Cerebellar nuclear complex (tissue), 1 donor: ENCODE measurements at regions not wholly inside any gene's neighbourhood (a gene's known extent, or its start where the extent isn't known, plus 50 kb on each side); places are given as distances from the start of the nearest gene placed in this dataset.
"Not testable (repeated sequence)": the region's sequence is repeated elsewhere in the genome, so short reads cannot be mapped to it uniquely, and the experiment has no call there.

Source experiments
- DNase-seq, 2 experiments: peaks; one replicate each; lab custom pipeline; 2025; lab: John Stamatoyannopoulos, UW

DNA sequence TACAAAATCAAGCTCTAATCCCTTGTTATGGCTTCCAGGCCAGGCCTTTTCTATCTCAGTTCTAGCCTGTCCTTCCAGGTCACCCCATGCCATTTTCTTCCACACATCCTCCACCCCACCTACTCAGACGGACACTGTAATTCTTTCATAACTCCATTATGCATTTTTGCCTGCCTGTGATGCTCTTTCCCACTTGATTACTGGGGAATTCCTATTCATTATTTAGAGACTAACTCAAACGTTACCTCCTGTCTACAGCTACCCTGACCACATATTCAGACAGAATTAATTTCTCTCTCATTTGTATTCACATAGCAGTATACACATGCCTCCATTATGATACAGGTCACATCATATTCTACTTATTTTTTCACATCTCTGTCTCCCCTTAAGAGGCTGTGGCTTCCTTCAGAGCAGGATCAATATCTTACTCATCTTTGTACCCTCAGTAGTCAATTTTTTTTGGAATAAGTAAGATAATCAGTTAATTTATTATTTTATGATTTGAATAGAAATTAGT, 156.5 kb upstream of the ZC3H12C start:
- DNase-seq, result no peak

DNA sequence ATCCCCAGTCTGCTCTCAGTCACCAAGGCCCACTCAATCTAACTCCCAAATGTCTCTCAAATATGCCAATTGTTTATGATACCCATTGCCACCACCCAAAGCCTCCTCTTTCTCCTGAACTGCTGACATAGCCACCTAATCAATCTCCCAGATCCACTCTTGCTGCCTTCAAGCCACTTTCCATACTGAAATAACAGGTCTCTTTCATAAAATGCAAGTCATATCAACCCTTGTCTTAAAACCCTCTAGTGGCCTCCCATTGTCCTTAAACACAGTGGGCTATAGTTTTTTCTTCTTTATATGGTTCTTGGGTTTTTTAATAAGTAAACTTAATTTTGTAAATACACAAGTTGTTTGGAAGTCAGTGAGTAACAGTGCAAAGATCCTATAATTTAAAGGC, 155.2 kb upstream of the ZC3H12C start:
- DNase-seq, result no peak

DNA sequence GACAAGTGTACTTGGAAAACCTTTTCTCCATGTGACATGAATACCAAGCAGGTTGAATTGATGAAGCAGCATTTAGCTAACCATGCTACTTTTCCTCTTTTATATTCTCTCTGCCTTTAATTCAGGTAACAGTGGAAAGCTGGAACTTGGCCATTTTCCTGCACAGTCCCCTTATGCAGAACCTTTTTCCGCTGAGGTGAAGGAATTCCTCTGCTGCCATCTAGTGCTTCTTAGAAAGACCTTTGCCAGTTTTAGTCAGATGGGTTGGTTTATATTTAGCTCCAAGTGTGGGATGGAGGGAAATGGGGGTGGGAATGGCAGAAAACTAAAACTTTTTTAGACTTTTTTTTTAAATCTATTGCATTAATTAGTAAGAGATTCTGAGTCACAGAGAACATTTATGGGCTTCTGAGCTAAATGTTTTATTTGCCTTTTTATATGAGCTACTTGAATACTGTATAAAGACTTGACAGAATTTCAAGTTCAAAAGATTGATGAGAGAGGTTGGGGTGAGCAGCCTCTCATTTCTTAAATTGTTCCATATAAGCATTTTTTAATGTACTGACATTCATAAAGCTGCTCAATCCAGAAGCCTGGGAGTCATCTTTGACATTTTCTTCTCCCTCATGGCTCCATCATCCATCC, 153.9 kb upstream of the ZC3H12C start:
- peak in 1 of 2 experiments; percentile 9 for DNase-seq

DNA sequence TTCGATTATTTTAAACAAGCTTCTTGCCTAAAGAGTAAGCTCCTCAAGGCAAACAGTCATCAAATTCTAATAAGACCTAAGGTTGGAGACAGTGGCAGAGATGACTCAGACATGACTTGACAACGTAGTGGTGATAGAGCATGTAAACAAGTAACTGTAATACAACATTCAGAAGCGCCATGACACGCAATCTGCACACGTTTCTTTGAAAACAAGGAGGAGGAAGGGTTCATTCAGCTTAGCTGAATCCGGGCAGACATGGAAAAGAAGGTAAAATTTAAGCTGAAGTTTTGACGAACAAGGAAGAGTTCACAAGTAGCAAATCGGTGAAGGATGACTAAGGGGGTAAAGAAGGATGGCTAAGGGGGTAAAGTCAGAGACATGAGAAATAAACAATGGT, 152.4 kb upstream of the ZC3H12C start:
- no peak for DNase-seq

DNA sequence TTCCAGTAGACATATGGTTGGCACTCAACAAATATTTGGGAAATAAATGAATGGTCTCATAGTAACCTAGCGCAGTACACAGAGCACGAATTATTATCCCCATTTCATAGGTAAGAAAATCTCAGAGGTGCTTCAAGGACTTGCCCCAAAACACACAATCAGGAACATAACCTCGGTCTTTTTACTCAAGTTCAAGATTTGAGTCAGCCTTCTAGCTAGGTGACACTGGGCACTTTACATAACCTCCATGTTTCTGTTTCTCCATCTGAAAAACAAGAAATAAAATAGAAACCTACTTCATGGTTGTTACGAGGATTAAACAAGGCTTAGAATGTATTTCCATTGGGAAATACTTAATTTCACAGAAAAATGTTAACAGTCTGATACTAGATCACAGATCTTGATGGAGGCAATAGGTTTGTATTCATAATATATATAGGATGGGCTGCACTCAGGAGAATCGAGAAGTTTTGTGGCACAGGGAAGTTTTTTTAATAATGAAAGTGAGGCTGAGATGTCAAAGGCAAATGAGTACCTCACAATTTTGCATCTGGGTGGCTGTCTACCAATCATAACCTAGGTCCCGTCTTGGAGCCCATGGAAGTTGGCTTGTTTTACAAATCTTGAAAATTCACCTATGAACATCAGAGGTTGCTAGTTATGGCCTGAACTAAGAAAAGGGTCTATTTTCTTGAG, 147.4 kb upstream of the ZC3H12C start:
- no peak for DNase-seq

DNA sequence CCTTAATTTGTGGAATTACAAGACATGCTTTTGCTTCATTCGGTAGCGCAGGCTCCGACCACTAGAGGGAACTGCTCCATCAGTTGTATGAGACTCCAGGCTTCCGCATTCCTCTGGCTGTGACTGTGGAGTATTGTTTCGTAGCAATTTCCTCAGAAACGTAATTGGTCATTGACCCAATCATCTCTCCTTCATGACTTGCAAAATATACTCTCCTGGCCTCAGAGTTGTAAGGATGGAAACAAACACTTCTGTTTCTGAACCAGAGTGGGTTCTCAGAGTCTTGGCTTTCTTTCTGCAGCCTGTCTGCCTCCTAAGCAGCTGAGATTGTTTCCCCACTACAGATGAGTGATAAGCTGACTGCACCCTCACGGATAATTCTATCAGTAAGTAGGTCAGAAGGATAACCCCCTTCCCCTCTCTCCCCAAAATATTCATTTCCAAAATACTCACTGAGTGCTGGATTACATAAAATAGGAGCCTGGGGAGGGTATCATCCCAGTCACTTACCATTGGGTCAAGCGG, 146.8 kb upstream of the ZC3H12C start:
- DNase-seq, result no peak

DNA sequence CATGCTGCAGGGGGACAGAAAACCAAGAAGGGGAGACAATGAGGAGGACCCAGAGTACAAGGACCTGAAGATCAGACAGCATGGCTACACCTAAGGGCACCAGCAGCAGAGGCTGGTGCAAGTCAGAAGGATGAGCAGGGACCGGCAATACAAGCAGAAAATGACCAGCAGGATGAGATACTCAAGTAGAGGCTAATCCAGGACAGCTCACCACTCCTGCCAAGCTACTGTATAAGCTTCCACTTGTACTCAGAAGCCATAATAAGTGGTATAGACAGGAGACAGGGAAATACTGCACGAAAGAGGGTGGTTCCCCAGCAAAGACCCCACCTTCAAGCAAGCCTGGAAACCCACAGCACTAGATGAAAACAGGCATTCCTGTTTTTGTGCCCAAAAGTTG, 138.7 kb upstream of the ZC3H12C start:
- no peak for DNase-seq

DNA sequence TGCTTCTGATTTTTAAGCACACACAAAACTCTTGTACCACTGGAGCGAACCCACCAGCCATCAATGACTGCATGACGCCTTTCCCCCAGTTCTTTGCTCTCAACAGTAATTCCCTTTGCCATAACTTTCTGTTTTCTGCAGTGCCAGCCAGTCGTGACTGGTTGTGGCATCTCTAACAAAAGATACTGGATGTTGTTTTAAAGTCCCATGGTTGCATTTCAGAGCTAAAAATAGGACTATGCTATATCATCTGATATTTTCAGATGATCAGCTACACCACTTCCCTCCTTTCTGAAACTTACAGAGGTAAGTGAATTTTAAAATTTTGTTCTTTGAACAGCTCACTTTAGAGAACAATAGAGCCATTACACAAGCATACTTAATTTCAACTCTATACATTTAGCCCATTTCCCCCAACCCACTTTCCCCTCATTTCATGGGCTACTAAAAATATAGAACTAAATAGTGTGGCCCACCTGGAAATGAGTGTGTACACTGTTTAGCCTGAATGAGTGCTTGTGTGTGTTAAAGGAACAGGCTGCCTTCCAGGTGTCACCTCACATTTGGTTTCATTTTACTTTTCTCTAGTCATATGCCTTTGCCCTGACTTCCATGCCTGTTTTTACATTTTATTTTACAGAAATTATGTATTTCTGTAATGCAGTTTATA, 136.9 kb upstream of the ZC3H12C start:
- no peak for DNase-seq

DNA sequence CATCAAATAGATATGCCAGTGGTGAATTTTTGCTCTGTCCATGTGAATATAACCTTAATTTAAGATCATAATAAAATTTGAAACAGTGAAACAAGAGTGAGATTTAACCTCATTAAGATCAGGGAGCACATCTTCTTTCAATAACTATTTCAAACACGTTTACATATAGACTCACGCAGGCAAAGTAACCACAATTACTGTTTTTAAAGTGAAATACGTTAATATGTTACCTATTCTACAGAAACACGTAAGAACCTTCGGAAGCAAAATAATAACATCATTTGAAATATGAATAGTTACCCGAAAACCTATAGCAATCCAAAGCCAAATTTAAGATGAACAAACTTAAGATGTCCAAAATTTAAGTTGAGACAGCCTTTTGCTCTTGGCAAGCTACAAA, 136.2 kb upstream of the ZC3H12C start:
- DNase-seq, result no peak

DNA sequence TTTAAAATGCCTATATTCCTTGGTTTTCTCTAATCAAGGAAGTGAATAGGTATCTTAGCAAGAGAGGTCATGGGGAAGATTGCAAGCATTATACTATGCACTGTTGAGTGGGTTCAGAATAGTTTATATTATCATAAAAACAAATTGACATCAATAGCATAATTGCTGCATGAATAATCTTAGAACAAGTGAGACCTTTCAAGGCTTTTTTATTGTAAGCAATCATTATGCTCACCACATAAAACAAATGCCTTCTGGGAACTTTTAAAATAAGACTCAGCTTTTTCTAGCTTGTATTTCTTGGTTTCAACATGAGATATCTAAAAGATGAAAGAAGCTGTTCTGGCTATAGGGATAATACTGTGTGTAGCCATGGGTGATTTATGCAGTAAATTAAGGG, 135.6 kb upstream of the ZC3H12C start:
- DNase-seq, result no peak

DNA sequence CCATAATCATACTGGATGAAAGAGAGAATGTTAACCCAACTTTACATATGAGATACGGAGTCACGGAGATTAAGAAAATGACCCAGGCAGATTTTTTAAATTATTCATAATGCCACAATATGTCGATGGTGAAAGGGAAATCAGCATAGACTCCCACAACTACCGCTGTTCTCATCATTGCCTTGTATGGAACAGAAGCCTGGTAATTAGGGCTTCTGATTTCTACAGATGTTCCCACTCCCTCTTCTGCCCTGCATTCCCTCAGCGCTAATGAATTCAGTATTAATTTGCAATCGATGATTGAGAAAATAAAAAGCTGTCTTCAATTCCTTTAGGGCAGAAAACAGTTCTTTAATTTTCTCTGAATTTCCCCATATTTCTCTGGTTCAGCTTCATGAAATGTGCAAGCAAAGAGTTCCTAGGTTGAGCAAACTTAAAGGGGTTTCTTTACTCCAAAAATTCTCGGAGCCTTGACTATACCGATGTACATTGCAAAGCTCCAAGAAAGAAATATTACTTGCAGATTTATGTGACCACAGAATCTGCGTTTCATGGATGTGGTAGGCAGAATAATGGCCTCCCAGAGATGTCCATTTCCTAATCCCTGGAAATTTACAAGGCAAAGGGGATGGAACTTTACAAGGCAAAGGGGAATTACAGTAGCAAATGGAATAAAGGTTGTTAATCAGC, 134.9 kb upstream of the ZC3H12C start:
- DNase-seq, result no peak

DNA sequence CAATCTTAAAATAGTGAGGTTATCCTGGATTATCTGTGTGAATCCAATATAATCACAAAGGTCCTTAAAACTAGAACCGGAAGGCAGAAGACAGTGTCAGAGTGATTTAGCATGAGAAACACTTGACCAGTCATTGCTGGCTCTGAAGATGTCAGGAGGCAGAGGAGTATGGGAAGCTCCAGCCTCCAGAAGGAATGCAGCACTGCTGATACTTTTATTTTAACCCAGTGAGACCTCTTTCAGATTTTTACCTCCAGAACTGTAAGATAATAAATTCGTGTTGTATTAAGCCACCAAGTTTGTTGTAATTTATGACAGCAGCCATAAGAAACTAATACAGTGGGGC, 134.4 kb upstream of the ZC3H12C start:
- no peak for DNase-seq

DNA sequence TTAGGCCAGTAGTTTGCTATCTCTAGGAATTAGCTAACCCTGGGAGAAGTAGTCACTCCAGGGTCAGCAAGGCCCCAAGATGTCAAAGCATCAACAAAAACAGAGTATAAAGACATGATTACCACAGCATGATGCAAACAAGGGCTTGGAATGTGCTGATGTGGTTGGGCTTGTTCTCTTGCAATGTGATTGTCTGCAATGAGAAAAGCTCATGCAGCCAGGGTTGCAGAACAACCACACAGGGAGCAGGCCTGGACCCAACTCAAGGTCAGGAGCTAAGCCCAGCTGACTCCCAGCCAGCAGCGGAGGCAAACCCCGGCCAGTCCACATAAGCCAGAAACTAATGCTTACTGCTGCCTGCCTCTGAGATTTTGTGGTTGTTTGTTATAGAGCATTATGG, 132.4 kb upstream of the ZC3H12C start:
- no peak for DNase-seq

DNA sequence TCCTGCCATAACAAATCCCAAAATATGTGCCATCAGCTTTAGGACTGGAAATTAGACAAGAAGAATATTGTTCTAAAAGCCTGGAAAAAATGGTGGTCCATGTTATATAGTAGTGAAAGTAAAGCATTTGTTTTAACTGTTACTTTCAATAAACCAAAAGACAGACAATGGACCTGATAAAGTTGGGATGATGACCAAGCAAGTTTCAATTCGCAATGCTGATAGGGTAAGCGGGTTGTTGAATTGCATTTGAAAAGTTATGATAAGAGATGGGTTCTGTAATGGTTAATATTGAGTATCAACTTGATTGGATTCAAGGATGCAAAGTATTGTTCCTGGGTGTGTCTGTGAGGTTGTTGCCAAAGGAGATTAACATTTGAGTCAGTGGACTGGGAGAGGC, 131.9 kb upstream of the ZC3H12C start:
- no peak for DNase-seq

DNA sequence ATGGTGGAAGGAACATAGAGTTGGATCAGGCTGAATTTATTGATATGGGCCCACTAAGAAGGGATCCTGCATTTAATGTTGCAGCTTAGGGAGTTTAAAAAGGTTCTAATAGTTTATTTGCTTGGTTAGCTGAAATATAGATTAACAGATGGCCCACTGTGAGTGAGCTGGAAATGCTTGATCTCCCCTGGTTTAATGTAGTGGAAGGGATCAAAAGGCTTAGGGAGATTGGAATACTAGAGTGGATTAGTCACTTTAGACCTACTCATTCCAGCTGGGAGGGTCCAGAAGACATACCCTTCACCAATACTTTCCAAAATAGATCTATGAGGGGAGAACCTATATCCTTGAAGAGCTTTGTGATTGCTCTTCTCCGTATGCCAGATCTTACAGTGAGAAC, 130.1 kb upstream of the ZC3H12C start:
- DNase-seq, result no peak

DNA sequence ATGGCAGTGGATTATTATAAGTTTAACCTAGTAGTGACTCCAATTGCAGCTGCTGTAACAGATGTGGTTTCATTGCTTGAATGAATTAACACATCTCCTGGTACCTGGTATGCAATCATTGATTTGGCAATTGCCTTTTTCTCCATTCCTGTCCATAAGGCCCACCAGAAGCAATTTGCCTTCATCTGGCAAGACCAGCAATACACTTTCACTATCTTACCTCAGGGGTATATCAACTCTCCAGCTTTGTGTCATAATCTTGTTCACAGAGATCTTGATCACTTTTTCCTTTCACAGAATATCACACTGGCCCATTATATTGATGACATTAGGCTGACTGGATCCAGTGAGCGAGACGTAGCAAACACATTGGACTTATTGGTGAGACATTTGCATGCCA, 128.7 kb upstream of the ZC3H12C start:
- DNase-seq, result no peak

DNA sequence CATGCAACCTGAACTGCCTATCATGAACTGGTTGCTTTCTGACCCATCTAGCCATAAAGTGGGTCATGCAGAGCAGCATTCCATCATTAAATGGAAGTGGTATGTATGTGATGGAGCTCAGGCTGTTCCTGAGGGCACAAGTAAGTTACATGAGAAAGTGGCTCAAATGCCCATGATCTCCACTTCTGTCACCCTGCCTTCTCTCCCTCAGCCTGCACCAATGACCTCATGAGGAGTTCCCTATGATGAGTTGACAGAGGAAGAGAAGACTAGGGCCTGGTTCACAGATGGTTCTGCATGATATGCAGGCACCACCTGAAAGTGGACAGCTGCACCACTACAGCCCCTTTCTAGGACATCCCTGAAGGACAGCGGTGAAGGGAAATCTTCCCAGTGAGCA, 127.7 kb upstream of the ZC3H12C start:
- DNase-seq, result not testable (repeated sequence)

DNA sequence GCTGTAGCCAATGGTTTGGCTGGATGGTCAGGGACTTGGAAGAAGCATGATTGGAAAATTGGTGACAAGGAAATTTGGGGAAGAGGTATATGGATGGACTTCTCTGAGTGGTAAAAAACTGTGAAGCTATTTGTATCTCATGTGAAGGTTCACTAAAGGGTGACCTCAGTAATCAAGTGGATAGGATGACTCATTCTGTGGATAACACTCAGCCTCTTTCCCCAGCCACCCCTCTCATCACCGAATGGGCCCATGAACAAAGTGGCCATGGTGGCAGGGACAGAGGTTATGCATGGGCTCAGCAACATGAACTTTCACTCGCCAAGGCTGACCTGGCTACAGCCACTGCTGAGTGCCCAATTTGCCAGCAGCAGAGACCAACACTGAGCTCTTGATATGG, 127.3 kb upstream of the ZC3H12C start:
- not testable (repeated sequence) for DNase-seq

DNA sequence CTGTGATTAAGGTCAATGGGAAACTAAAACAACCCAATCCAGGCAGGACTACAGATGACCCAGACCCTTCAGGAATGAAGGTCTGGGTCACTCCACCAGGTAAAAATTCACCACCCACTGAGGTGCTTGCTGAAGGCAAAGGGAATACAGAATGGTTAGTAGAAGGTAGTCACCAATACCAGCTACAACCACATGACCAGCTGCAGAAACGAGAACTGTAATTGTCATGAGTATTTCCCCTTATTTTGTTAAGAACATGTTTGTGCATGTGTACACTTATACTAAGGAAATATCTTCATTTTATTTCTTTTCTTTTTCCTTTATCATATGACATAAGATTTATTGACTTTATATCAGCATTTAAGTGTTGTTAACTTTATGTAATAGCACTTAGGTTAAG, 126.1 kb upstream of the ZC3H12C start:
- not testable (repeated sequence) for DNase-seq

DNA sequence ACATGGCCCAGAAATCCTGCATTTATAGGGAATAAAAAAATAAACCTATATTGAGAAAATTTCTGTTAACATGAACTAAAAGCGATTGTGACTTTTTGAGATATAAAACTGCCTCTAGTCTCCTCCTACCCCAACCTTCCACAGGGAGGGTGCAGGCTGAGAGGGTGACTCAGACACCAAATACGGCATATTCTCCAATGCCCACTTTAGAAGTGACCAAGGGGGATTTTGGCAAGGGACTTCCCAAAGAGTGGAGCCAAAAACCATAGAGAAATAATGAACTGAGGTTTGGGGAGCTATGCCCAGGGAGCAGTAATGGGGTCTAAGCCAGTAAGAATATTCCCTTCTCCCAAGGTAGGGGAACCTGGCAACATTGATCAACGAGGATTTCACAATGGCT, 124.9 kb upstream of the ZC3H12C start:
- no peak for DNase-seq

DNA sequence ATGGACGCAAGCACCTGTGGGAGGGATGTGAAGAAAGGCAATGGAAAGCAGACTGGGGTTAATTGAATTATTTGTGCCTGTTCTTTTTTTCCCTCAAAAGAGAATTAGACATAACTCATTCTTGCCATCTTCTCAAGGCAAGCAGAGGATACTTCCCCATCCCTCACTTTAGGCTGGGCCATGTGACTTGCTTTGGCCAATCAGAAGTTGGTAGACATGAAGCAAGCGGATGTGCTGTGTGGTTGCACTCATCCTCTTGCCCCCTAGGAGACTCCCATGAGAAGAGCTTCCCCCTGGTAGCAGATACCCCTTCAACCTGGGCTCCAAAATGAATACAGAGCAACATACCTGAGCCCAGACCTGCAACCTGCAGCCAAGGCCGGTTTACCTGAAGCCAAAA, 124.4 kb upstream of the ZC3H12C start:
- DNase-seq, result no peak

DNA sequence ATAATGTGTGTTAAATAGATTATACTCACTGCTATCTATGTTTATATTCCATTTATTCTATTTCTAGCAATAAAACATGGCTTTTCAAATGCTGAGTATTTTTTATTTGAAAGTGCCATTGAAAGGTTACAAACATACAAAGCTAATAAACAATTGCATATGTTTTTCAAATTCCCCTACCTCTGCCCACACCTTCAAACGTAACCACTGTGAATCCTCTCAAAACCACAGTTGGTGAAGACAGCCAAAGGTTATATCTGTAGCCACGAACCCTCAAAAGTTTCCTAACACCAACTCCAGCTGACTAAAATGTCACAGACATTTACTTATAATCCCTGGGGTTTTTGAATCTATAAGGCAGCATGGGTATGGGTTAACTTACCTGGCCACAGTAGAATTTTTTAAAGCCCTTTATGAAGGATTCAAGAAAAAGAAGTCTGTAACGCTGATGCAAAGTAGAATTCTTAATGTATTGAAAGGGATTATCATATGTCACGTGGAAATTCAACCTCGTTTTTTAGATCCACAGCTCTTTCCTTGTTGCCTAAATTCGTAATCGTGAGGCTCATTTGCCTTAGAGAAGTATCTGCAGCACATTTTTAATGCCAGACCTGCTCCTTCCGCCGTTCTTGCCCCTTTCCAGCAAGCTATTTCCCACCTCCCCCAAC, 122.5 kb upstream of the ZC3H12C start:
- no peak for DNase-seq
